ENCODE measurements at regions not wholly inside any gene's neighbourhood (a gene's known extent, or its start where the extent isn't known, plus 50 kb on each side); places are given as distances from the start of the nearest gene placed in this dataset.

DNA sequence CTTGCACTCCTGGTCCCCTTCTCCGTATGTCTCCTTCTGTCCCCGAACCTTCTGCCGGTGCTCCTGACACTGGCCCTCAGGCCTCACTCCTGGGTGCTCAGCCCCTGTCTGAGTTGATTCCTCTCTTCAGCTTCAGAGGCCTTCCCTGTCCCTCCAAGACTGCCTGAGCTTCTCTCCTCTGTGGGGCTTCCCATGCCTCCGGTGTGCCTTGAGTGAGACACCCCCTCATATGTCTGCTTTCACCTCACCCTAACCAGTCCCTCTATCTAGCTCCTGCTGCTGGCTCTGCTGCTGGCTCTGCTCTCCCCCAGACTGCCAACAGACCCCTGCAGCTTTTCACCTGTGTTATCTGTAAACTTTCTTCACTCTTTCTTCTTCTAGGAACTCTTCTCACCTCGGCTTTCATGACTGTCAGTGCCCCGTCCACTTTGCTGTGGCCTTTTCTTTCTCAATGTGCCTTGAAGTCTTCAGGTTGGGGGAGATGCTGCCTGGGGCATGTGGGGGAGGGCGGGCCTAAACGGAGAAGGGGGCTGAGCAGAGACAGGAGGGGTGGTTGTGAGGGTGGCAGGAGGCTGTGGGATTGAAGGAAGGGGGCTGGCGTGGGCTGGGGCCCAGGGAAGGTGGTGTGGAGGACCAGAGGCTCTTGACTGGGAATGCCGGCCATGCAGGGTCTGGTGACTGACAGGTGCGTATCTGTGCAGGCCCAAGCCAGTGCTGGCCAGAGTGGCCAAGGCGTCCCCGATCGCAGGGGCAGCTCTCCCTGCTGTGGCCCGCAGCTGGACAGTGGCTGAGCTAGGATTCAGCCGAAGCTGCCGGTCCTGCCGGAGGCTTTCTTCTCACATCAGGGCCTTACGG lies 81.3 kb downstream of the METRNL start:
- TF ChIP-seq, protein P1, sequence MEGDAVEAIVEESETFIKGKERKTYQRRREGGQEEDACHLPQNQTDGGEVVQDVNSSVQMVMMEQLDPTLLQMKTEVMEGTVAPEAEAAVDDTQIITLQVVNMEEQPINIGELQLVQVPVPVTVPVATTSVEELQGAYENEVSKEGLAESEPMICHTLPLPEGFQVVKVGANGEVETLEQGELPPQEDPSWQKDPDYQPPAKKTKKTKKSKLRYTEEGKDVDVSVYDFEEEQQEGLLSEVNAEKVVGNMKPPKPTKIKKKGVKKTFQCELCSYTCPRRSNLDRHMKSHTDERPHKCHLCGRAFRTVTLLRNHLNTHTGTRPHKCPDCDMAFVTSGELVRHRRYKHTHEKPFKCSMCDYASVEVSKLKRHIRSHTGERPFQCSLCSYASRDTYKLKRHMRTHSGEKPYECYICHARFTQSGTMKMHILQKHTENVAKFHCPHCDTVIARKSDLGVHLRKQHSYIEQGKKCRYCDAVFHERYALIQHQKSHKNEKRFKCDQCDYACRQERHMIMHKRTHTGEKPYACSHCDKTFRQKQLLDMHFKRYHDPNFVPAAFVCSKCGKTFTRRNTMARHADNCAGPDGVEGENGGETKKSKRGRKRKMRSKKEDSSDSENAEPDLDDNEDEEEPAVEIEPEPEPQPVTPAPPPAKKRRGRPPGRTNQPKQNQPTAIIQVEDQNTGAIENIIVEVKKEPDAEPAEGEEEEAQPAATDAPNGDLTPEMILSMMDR (IDR thresholded peaks at IDR 0.05): no peak
- no peak overlapping the region for H3K4me3 ChIP-seq (ENCODE audit: low read length)
- no peaks in the 10 kb centered on the region for H3K9me3 Mint-ChIP-seq
- no peak overlapping the region for H3K27ac Mint-ChIP-seq
- H3K27ac ChIP-seq (ENCODE audit: low read depth in 1 of 2, low read length in 2 of 2): no peak overlapping the region
- H3K9me3 ChIP-seq (ENCODE audit: control insufficient read depth in 1 of 2, insufficient read depth in 1 of 2, low read length in 2 of 2): no peaks in the 10 kb centered on the region
- intact Hi-C loops (cut with DNase I, micrococcal nuclease): no loop called here
- H3K4me3 Mint-ChIP-seq: no peak overlapping the region
- no peaks in the 10 kb centered on the region for H3K27me3 ChIP-seq (ENCODE audit: control insufficient read depth in 1 of 2, insufficient read depth in 2 of 2, low read length in 2 of 2)
- no peaks in the 10 kb centered on the region for H3K4me1 Mint-ChIP-seq (ENCODE audit: low read depth)
- DNase-seq (no peak), ATAC-seq (ENCODE audit: poor library complexity) (no peak)
- ChIA-PET CTCF (no interaction called here), POLR2A (no interaction called here)
- peaks cover under 1% of the 10 kb centered on the region for H3K4me1 ChIP-seq (ENCODE audit: insufficient read depth, low read length)
- H3K27me3 Mint-ChIP-seq: peaks cover 14% of the 10 kb centered on the region
- no peaks in the 10 kb centered on the region for H3K36me3 ChIP-seq (ENCODE audit: insufficient read depth, low read length)
- no peaks in the 10 kb centered on the region for H3K36me3 Mint-ChIP-seq (ENCODE audit: low read depth)

GRCh38 chr17:83161298-83162034 lies 82.1 kb downstream of the METRNL start:
- H3K36me3 ChIP-seq (ENCODE audit: insufficient read depth, low read length): no peaks in the 10 kb centered on the region
- ATAC-seq (ENCODE audit: poor library complexity) (no peak), DNase-seq (peak in 1 of 14 experiments; percentile 4)
- no peak overlapping the region for H3K27ac Mint-ChIP-seq
- TF ChIP-seq, protein P1 (IDR thresholded peaks at IDR 0.05): no peak
- H3K27me3 Mint-ChIP-seq: peaks cover 16% of the 10 kb centered on the region
- no peaks in the 10 kb centered on the region for H3K9me3 ChIP-seq (ENCODE audit: control insufficient read depth in 1 of 2, insufficient read depth in 1 of 2, low read length in 2 of 2)
- H3K4me1 Mint-ChIP-seq (ENCODE audit: low read depth): no peaks in the 10 kb centered on the region
- no peak overlapping the region for H3K27ac ChIP-seq (ENCODE audit: low read depth in 1 of 2, low read length in 2 of 2)
- no peaks in the 10 kb centered on the region for H3K27me3 ChIP-seq (ENCODE audit: control insufficient read depth in 1 of 2, insufficient read depth in 2 of 2, low read length in 2 of 2)
- no peaks in the 10 kb centered on the region for H3K9me3 Mint-ChIP-seq
- ChIA-PET POLR2A (no interaction called here), CTCF (no interaction called here)
- H3K36me3 Mint-ChIP-seq (ENCODE audit: low read depth): no peaks in the 10 kb centered on the region
- no peak overlapping the region for H3K4me3 ChIP-seq (ENCODE audit: low read length)
- H3K4me3 Mint-ChIP-seq: no peak overlapping the region
- intact Hi-C loops (cut with DNase I, micrococcal nuclease): no loop called here
- no peaks in the 10 kb centered on the region for H3K4me1 ChIP-seq (ENCODE audit: insufficient read depth, low read length)

- H3K4me1 ChIP-seq (ENCODE audit: insufficient read depth, low read length): no peaks in the 10 kb centered on the region
- H3K27ac Mint-ChIP-seq: no peak overlapping the region
- DNase-seq: peak in 1 of 14 experiments; percentile 4
- intact Hi-C loops (cut with DNase I, micrococcal nuclease): no loop called here
- H3K4me3 Mint-ChIP-seq: no peak overlapping the region
- ATAC-seq (ENCODE audit: poor library complexity): no peak
- no peaks in the 10 kb centered on the region for H3K4me1 Mint-ChIP-seq (ENCODE audit: low read depth)
- no peaks in the 10 kb centered on the region for H3K36me3 ChIP-seq (ENCODE audit: insufficient read depth, low read length)
- H3K27ac ChIP-seq (ENCODE audit: low read depth in 1 of 2, low read length in 2 of 2): no peak overlapping the region
- H3K36me3 Mint-ChIP-seq (ENCODE audit: low read depth): no peaks in the 10 kb centered on the region
- H3K27me3 Mint-ChIP-seq: peaks cover 21% of the 10 kb centered on the region
- peaks cover 0 to 3% of the 10 kb centered on the region in 2 experiments for H3K27me3 ChIP-seq (ENCODE audit: control insufficient read depth in 1 of 2, insufficient read depth in 2 of 2, low read length in 2 of 2)
- H3K4me3 ChIP-seq (ENCODE audit: low read length): no peak overlapping the region
- TF ChIP-seq, protein P1 (IDR thresholded peaks at IDR 0.05): no peak
- peaks cover 0 to 5% of the 10 kb centered on the region in 2 experiments for H3K9me3 ChIP-seq (ENCODE audit: control insufficient read depth in 1 of 2, insufficient read depth in 1 of 2, low read length in 2 of 2)
- peaks cover 5% of the 10 kb centered on the region for H3K9me3 Mint-ChIP-seq
- ChIA-PET CTCF (no interaction called here), POLR2A (no interaction called here)
Measured at GRCh38 chr17:83162035-83162745, 82.8 kb downstream of the METRNL start.

All from CD4-positive, alpha-beta T cell (primary cell).